Adipocyte (in vitro differentiated cells): ENCODE measurements at regions not wholly inside any gene's neighbourhood (a gene's known extent, or its start where the extent isn't known, plus 50 kb on each side); places are given as distances from the start of the nearest gene placed in this dataset.
A peak's percentile ranks its signal among the peaks of the same experiment; 100 is the strongest.

Source experiments
- DNase-seq: peaks from one replicate; pipeline ENCODE4 v3.0.0-alpha.2; 2015; ENCODE audit warnings: low read depth
- H3K27me3 ChIP-seq: replicated peaks from 2 replicates; pipeline ENCODE4 v1.7.0; 2013; ENCODE audit warnings: mild to moderate bottlenecking, low read length, moderate library complexity; ENCODE audit not compliant: control insufficient read depth, insufficient read depth
- H3K36me3 ChIP-seq: 2 replicates; pipeline ENCODE4 v1.7.0; 2013; ENCODE audit warnings: low read length, mild to moderate bottlenecking, moderate library complexity; ENCODE audit not compliant: control insufficient read depth, insufficient read depth, severe bottlenecking
- H3K4me1 ChIP-seq: 2 replicates; pipeline ENCODE4 v1.7.0; 2013; ENCODE audit warnings: mild to moderate bottlenecking, low read length, moderate library complexity; ENCODE audit not compliant: control insufficient read depth, insufficient read depth
- H3K4me3 ChIP-seq: 2 replicates; pipeline ENCODE4 v1.7.0; 2013; ENCODE audit warnings: mild to moderate bottlenecking, low read length, moderate library complexity
- H3K9ac ChIP-seq: 2 replicates; pipeline ENCODE4 v1.7.0; 2013; ENCODE audit warnings: mild to moderate bottlenecking, low read length, moderate library complexity
- H3K9me3 ChIP-seq: 2 replicates; pipeline ENCODE4 v1.7.0; 2013; ENCODE audit warnings: mild to moderate bottlenecking, low read length, moderate library complexity; ENCODE audit not compliant: control insufficient read depth

- DNase-seq: no peak
- no peaks in the 10 kb centered on the region for H3K4me1 ChIP-seq
- H3K4me3 ChIP-seq: no peak overlapping the region
- H3K9me3 ChIP-seq: no peaks in the 10 kb centered on the region
- no peaks in the 10 kb centered on the region for H3K27me3 ChIP-seq
- no peak overlapping the region for H3K9ac ChIP-seq
- no peaks in the 10 kb centered on the region for H3K36me3 ChIP-seq
These were observed 397.0 kb downstream of the GPAT3 start for GRCh38 chr4:83932750-83933391.

GRCh38 chr4:83931659-83932438 lies 395.9 kb downstream of the GPAT3 start:
- DNase-seq: no peak

GRCh38 chr4:83929550-83929949 lies 393.6 kb downstream of the GPAT3 start:
- no peaks in the 10 kb centered on the region for H3K36me3 ChIP-seq
- no peaks in the 10 kb centered on the region for H3K4me1 ChIP-seq
- H3K4me3 ChIP-seq: no peak overlapping the region
- no peak for DNase-seq
- H3K9me3 ChIP-seq: no peaks in the 10 kb centered on the region
- H3K9ac ChIP-seq: no peak overlapping the region
- no peaks in the 10 kb centered on the region for H3K27me3 ChIP-seq

More at GRCh38 chr4:83931659-83932438, 395.9 kb downstream of the GPAT3 start:
- H3K4me1 ChIP-seq: no peaks in the 10 kb centered on the region
- H3K9me3 ChIP-seq: no peaks in the 10 kb centered on the region
- H3K9ac ChIP-seq: no peak overlapping the region
- H3K4me3 ChIP-seq: no peak overlapping the region
- no peaks in the 10 kb centered on the region for H3K36me3 ChIP-seq
- H3K27me3 ChIP-seq: no peaks in the 10 kb centered on the region

GRCh38 chr4:83926950-83927349 lies 391.0 kb downstream of the GPAT3 start:
- Histone ChIP-seq H3K36me3 (no peaks in the 10 kb centered on the region), H3K27me3 (no peaks in the 10 kb centered on the region), H3K9me3 (no peaks in the 10 kb centered on the region), H3K4me1 (no peaks in the 10 kb centered on the region), H3K4me3 (no peak overlapping the region), H3K9ac (no peak overlapping the region)
- no peak for DNase-seq

GRCh38 chr4:83923341-83923740 lies 387.4 kb downstream of the GPAT3 start:
- no peak overlapping the region for H3K4me3 ChIP-seq

GRCh38 chr4:83922402-83922801 lies 386.5 kb downstream of the GPAT3 start:
- no peak for DNase-seq
- no peaks in the 10 kb centered on the region for H3K27me3 ChIP-seq
- no peaks in the 10 kb centered on the region for H3K4me1 ChIP-seq

More at GRCh38 chr4:83923341-83923740, 387.4 kb downstream of the GPAT3 start:
- no peak for DNase-seq
- Histone ChIP-seq H3K9ac (no peak overlapping the region), H3K27me3 (no peaks in the 10 kb centered on the region), H3K4me1 (no peaks in the 10 kb centered on the region), H3K9me3 (no peaks in the 10 kb centered on the region), H3K36me3 (no peaks in the 10 kb centered on the region)

GRCh38 chr4:83921124-83921523 lies 385.2 kb downstream of the GPAT3 start:
- Histone ChIP-seq H3K9ac (no peak overlapping the region), H3K4me3 (no peak overlapping the region), H3K4me1 (no peaks in the 10 kb centered on the region), H3K27me3 (no peaks in the 10 kb centered on the region), H3K36me3 (no peaks in the 10 kb centered on the region), H3K9me3 (no peaks in the 10 kb centered on the region)
- no peak for DNase-seq

More at GRCh38 chr4:83922402-83922801, 386.5 kb downstream of the GPAT3 start:
- Histone ChIP-seq H3K4me3 (no peak overlapping the region), H3K9ac (no peak overlapping the region), H3K9me3 (no peaks in the 10 kb centered on the region), H3K36me3 (no peaks in the 10 kb centered on the region)

- Histone ChIP-seq H3K36me3 (no peaks in the 10 kb centered on the region), H3K9ac (no peak overlapping the region), H3K4me1 (peaks cover 4% of the 10 kb centered on the region), H3K4me3 (no peak overlapping the region), H3K9me3 (no peaks in the 10 kb centered on the region), H3K27me3 (peaks cover 4% of the 10 kb centered on the region)
- DNase-seq: no peak
These were observed 384.5 kb downstream of the GPAT3 start for GRCh38 chr4:83920375-83920774.

GRCh38 chr4:83917572-83917971 lies 381.7 kb downstream of the GPAT3 start:
- DNase-seq: no peak
- Histone ChIP-seq H3K36me3 (no peaks in the 10 kb centered on the region), H3K9ac (no peak overlapping the region), H3K4me1 (peaks cover 13% of the 10 kb centered on the region), H3K9me3 (no peaks in the 10 kb centered on the region), H3K4me3 (no peak overlapping the region), H3K27me3 (peaks cover 4% of the 10 kb centered on the region)

- H3K4me1 ChIP-seq: peaks cover 19% of the 10 kb centered on the region
- no peak overlapping the region for H3K9ac ChIP-seq
- no peaks in the 10 kb centered on the region for H3K9me3 ChIP-seq
- H3K36me3 ChIP-seq: no peaks in the 10 kb centered on the region
- no peak overlapping the region for H3K4me3 ChIP-seq
- H3K27me3 ChIP-seq: peaks cover 17% of the 10 kb centered on the region
- no peak for DNase-seq
These were observed 374.8 kb downstream of the GPAT3 start for GRCh38 chr4:83910693-83911092.

- DNase-seq: peak; percentile 23
- peaks cover 17% of the 10 kb centered on the region for H3K27me3 ChIP-seq
- no peaks in the 10 kb centered on the region for H3K36me3 ChIP-seq
- no peak overlapping the region for H3K9ac ChIP-seq
- H3K9me3 ChIP-seq: no peaks in the 10 kb centered on the region
- peaks cover 7% of the 10 kb centered on the region for H3K4me1 ChIP-seq
- no peak overlapping the region for H3K4me3 ChIP-seq
These were observed 370.7 kb downstream of the GPAT3 start for GRCh38 chr4:83906561-83906960.
